Esophagus squamous epithelium (tissue), 4 donors: ENCODE measurements at regions not wholly inside any gene's neighbourhood (a gene's known extent, or its start where the extent isn't known, plus 50 kb on each side); places are given as distances from the start of the nearest gene placed in this dataset.

Experiments used
- POLR2A ChIP-seq, 4 donors: fragments of 450-650 bp; IDR thresholded peaks; one replicate each; pipeline ENCODE4 v1.6.1; 2017; ENCODE audit warnings: antibody characterized with exemption in 4 of 4, mild to moderate bottlenecking in 4 of 4, moderate library complexity in 3 of 4
- TF ChIP-seq, protein P1 (sequence below), 6 experiments: fragments of 450-650 bp in 4 of 6; fragments of 200-600 bp in 2 of 6; sonication (generic) in 2 of 6; IDR thresholded peaks; one replicate each; pipeline ENCODE4 v1.5.1; 2016 to 2019; ENCODE audit warnings: antibody characterized with exemption in 6 of 6, mild to moderate bottlenecking in 4 of 6, moderate library complexity in 4 of 6

DNA sequence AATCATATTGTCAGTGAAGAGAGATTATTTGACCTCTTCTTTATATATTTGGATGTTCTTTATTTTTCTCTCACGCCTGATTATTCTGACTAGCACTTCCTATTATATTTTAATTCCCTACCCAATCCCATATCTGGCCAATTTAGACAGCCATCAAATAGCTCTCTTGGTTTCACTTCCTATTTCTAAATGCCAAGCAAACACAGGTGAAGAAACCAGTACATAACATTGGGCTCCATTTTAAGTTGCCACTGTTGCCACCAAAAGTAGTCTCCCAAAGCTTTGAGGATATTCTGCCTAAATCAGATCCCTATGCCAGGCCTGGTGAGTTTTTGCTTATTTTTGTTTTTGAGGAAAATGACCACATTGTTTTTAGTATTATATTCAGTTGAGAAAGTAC is 547.0 kb downstream of the MBD2 start:
- no peak for TF ChIP-seq POLR2A (IDR thresholded peaks at IDR 0.05)
- TF ChIP-seq, protein P1, sequence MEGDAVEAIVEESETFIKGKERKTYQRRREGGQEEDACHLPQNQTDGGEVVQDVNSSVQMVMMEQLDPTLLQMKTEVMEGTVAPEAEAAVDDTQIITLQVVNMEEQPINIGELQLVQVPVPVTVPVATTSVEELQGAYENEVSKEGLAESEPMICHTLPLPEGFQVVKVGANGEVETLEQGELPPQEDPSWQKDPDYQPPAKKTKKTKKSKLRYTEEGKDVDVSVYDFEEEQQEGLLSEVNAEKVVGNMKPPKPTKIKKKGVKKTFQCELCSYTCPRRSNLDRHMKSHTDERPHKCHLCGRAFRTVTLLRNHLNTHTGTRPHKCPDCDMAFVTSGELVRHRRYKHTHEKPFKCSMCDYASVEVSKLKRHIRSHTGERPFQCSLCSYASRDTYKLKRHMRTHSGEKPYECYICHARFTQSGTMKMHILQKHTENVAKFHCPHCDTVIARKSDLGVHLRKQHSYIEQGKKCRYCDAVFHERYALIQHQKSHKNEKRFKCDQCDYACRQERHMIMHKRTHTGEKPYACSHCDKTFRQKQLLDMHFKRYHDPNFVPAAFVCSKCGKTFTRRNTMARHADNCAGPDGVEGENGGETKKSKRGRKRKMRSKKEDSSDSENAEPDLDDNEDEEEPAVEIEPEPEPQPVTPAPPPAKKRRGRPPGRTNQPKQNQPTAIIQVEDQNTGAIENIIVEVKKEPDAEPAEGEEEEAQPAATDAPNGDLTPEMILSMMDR (IDR thresholded peaks at IDR 0.05) = no peak
